ENCODE measurements at regions not wholly inside any gene's neighbourhood (a gene's known extent, or its start where the extent isn't known, plus 50 kb on each side); places are given as distances from the start of the nearest gene placed in this dataset.

DNA sequence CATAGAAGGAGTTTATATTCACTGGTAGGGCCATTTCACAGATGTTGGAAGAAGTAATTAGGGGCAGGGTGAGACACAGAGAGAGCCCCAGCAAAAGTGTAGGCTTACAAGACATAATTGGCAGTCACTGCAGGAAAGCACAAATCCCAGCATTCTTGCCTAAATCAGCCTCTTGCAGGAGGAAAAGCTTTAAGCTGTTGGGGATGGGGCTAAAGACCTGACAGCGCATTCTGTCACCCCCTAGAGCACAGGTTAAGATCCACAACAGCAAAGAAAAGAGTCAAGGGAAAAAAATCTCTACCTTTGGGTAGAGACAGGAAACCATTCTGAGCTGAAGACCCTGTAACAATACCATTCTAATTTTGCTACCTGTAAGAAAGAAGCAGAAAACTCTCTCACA lies 409.0 kb downstream of the DAD1 start:
- TF ChIP-seq, protein P1, sequence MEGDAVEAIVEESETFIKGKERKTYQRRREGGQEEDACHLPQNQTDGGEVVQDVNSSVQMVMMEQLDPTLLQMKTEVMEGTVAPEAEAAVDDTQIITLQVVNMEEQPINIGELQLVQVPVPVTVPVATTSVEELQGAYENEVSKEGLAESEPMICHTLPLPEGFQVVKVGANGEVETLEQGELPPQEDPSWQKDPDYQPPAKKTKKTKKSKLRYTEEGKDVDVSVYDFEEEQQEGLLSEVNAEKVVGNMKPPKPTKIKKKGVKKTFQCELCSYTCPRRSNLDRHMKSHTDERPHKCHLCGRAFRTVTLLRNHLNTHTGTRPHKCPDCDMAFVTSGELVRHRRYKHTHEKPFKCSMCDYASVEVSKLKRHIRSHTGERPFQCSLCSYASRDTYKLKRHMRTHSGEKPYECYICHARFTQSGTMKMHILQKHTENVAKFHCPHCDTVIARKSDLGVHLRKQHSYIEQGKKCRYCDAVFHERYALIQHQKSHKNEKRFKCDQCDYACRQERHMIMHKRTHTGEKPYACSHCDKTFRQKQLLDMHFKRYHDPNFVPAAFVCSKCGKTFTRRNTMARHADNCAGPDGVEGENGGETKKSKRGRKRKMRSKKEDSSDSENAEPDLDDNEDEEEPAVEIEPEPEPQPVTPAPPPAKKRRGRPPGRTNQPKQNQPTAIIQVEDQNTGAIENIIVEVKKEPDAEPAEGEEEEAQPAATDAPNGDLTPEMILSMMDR (IDR thresholded peaks at IDR 0.05) = no peak
- TF ChIP-seq POLR2A (IDR thresholded peaks at IDR 0.05) = no peak

Data from vagina (tissue), 2 donors.